ENCODE measurements at regions not wholly inside any gene's neighbourhood (a gene's known extent, or its start where the extent isn't known, plus 50 kb on each side); places are given as distances from the start of the nearest gene placed in this dataset.

GRCh38 chr5:4855036-4855435 is 285.1 kb upstream of the ADAMTS16 start:
- TF ChIP-seq, protein P1, sequence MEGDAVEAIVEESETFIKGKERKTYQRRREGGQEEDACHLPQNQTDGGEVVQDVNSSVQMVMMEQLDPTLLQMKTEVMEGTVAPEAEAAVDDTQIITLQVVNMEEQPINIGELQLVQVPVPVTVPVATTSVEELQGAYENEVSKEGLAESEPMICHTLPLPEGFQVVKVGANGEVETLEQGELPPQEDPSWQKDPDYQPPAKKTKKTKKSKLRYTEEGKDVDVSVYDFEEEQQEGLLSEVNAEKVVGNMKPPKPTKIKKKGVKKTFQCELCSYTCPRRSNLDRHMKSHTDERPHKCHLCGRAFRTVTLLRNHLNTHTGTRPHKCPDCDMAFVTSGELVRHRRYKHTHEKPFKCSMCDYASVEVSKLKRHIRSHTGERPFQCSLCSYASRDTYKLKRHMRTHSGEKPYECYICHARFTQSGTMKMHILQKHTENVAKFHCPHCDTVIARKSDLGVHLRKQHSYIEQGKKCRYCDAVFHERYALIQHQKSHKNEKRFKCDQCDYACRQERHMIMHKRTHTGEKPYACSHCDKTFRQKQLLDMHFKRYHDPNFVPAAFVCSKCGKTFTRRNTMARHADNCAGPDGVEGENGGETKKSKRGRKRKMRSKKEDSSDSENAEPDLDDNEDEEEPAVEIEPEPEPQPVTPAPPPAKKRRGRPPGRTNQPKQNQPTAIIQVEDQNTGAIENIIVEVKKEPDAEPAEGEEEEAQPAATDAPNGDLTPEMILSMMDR (IDR thresholded peaks at IDR 0.05) = no peak
- TF ChIP-seq POLR2AphosphoS5 (IDR thresholded peaks at IDR 0.05; ENCODE audit: insufficient read depth in 1 of 2, low read depth in 1 of 2) = no peak
- TF ChIP-seq POLR2A (IDR thresholded peaks at IDR 0.05) = no peak
